ENCODE measurements at regions not wholly inside any gene's neighbourhood (a gene's known extent, or its start where the extent isn't known, plus 50 kb on each side); places are given as distances from the start of the nearest gene placed in this dataset.
A peak's percentile ranks its signal among the peaks of the same experiment; 100 is the strongest.

DNA sequence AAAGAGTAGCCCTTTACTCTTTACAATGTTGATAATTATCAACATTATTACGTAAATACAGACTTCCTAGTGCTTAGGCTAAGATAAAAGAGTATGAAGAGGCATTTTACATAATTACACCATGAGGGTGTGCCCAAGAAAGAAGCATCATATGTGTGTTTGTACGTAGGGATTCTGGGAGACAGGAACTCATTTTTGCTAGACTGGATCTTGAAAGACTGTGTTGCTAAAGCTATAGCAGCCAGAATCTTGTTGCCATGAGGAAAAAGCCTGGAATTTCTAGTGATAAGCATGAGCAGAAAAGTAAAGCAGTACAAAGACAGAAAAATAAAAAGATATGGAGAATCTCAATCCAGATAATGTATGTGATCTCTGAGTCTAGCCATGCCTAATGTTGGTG is 72.1 kb downstream of the JRKL start:
- Histone ChIP-seq H3K36me3 (replicated peaks; ENCODE audit: low read depth, low read length) (no peaks in the 10 kb centered on the region), H3K4me2 (ENCODE audit: low read length) (no peak overlapping the region), H3K4me1 (ENCODE audit: low read length) (0 out of 2 replicates have a peak, but pooled peaks cover 3% of the 10 kb centered on the region), H3K4me3 (ENCODE audit: low read length) (no peak overlapping the region), H3K79me2 (ENCODE audit: low read length) (no peaks in the 10 kb centered on the region), H4K20me1 (ENCODE audit: insufficient read depth, low read length) (no peaks in the 10 kb centered on the region), H2AFZ (ENCODE audit: low read depth, low read length) (0 out of 2 replicates have a peak overlapping the region, but pooled peaks have one; percentile 21), H3K9me3 (ENCODE audit: insufficient read depth, low read length) (no peaks in the 10 kb centered on the region), H3K27ac (ENCODE audit: low read length) (no peak overlapping the region), H3K27me3 (ENCODE audit: low read depth, low read length) (no peaks in the 10 kb centered on the region), H3K9ac (ENCODE audit: low read length) (no peak overlapping the region)
- TF ChIP-seq, protein P1, sequence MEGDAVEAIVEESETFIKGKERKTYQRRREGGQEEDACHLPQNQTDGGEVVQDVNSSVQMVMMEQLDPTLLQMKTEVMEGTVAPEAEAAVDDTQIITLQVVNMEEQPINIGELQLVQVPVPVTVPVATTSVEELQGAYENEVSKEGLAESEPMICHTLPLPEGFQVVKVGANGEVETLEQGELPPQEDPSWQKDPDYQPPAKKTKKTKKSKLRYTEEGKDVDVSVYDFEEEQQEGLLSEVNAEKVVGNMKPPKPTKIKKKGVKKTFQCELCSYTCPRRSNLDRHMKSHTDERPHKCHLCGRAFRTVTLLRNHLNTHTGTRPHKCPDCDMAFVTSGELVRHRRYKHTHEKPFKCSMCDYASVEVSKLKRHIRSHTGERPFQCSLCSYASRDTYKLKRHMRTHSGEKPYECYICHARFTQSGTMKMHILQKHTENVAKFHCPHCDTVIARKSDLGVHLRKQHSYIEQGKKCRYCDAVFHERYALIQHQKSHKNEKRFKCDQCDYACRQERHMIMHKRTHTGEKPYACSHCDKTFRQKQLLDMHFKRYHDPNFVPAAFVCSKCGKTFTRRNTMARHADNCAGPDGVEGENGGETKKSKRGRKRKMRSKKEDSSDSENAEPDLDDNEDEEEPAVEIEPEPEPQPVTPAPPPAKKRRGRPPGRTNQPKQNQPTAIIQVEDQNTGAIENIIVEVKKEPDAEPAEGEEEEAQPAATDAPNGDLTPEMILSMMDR (IDR thresholded peaks at IDR 0.05; ENCODE audit: low read depth, low read length): no peak
- TF ChIP-seq EZH2phosphoT487 (IDR thresholded peaks at IDR 0.05; ENCODE audit: low read depth): no peak

DNA sequence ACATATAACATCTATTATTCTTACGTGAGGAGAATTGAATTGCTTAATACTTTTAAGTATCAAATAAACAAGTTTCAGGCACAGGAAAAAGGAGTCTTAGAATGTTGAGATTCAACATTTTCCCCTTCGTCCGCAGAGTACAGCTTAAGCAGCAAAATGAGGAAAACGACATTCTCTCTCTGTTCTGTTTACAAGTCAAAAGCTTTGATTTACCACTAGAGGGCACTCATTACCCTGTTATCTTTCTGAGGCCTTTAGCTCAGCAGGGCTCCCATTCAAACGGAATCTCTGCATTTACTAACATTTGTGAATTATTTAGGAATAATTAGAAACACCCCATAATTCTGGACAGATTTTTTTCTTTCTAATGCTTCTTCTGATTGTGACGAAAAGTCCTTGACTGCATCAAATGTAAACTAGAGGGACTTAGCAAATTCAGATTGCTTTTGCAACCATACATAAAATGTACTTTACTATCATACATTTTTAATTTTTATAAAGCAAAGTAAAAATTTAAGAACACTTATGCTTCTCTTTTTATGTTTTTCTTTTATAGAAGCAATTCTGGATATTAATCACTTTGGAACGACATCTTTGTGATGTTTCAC is 75.0 kb downstream of the JRKL start:
- peak overlapping the region; percentile 44; the same call in 1 of the 2 replicates for H3K9ac ChIP-seq (ENCODE audit: low read length)
- H3K9me3 ChIP-seq (ENCODE audit: insufficient read depth, low read length): no peaks in the 10 kb centered on the region
- no peak overlapping the region for H2AFZ ChIP-seq (ENCODE audit: low read depth, low read length)
- H3K27ac ChIP-seq (ENCODE audit: low read length): no peak overlapping the region
- H3K79me2 ChIP-seq (ENCODE audit: low read length): no peaks in the 10 kb centered on the region
- 0 out of 2 replicates have a peak, but pooled peaks cover 3% of the 10 kb centered on the region for H3K4me1 ChIP-seq (ENCODE audit: low read length)
- peak overlapping the region; percentile 76 for H3K4me3 ChIP-seq (ENCODE audit: low read length)
- TF ChIP-seq, protein P1 (IDR thresholded peaks at IDR 0.05; ENCODE audit: low read depth, low read length): peak; percentile 68
- no peak for TF ChIP-seq EZH2phosphoT487 (IDR thresholded peaks at IDR 0.05; ENCODE audit: low read depth)
- H3K4me2 ChIP-seq (ENCODE audit: low read length): peak overlapping the region; percentile 70
- no peaks in the 10 kb centered on the region for H4K20me1 ChIP-seq (ENCODE audit: insufficient read depth, low read length)
- H3K36me3 ChIP-seq (replicated peaks; ENCODE audit: low read depth, low read length): no peaks in the 10 kb centered on the region
- H3K27me3 ChIP-seq (ENCODE audit: low read depth, low read length): no peaks in the 10 kb centered on the region

DNA sequence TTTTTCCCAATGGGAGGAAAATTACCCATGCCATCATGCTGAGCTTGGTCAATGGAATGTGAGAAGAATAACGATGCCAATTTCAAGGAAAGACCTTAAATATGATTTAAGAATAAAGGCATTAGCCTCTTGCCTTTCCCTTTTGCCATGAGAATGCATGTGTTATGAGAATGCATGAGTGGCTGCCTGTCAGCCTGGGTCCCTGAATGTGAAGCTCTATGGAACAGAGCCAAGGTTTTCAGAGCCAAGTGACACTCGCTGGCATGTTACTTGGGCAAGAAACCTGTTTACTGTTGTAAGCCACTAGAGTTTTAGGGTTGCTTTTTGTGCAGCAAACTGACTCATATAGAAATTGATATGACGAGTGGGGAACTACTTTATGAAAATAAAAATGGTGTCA is 75.7 kb downstream of the JRKL start:
- Histone ChIP-seq H2AFZ (ENCODE audit: low read depth, low read length) (no peak overlapping the region), H3K9me3 (ENCODE audit: insufficient read depth, low read length) (no peaks in the 10 kb centered on the region), H3K27me3 (ENCODE audit: low read depth, low read length) (no peaks in the 10 kb centered on the region), H3K4me2 (ENCODE audit: low read length) (no peak overlapping the region), H3K27ac (ENCODE audit: low read length) (no peak overlapping the region), H3K36me3 (replicated peaks; ENCODE audit: low read depth, low read length) (no peaks in the 10 kb centered on the region), H3K9ac (ENCODE audit: low read length) (no peak overlapping the region), H3K79me2 (ENCODE audit: low read length) (no peaks in the 10 kb centered on the region), H4K20me1 (ENCODE audit: insufficient read depth, low read length) (no peaks in the 10 kb centered on the region), H3K4me1 (ENCODE audit: low read length) (0 out of 2 replicates have a peak, but pooled peaks cover 3% of the 10 kb centered on the region), H3K4me3 (ENCODE audit: low read length) (no peak overlapping the region)
- TF ChIP-seq EZH2phosphoT487 (IDR thresholded peaks at IDR 0.05; ENCODE audit: low read depth): no peak
- TF ChIP-seq, protein P1 (IDR thresholded peaks at IDR 0.05; ENCODE audit: low read depth, low read length): no peak

DNA sequence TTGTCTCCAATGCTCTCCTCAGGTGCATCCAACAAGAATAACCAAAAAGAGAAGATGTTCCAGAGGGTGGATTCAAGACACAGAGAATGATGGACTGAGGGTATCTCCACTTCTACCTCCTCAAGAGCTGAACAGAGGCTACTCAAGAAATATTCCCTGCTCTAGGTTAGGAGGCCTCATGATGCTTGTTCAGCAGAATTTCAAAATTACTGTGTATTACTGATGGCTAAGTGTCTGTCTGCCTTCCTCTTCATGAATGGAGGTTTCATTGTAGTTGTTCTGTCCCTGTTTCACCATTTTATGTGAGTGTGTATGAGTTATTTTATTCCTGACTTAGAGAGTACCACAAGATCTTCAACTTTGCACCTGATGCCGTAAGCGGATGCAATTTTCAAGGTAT is 76.8 kb downstream of the JRKL start:
- no peaks in the 10 kb centered on the region for H3K9me3 ChIP-seq (ENCODE audit: insufficient read depth, low read length)
- H3K4me2 ChIP-seq (ENCODE audit: low read length): no peak overlapping the region
- H3K4me1 ChIP-seq (ENCODE audit: low read length): 0 out of 2 replicates have a peak, but pooled peaks cover 3% of the 10 kb centered on the region
- H3K9ac ChIP-seq (ENCODE audit: low read length): no peak overlapping the region
- H2AFZ ChIP-seq (ENCODE audit: low read depth, low read length): no peak overlapping the region
- no peaks in the 10 kb centered on the region for H3K79me2 ChIP-seq (ENCODE audit: low read length)
- no peak overlapping the region for H3K4me3 ChIP-seq (ENCODE audit: low read length)
- TF ChIP-seq, protein P1 (IDR thresholded peaks at IDR 0.05; ENCODE audit: low read depth, low read length): no peak
- no peak for TF ChIP-seq EZH2phosphoT487 (IDR thresholded peaks at IDR 0.05; ENCODE audit: low read depth)
- no peaks in the 10 kb centered on the region for H3K36me3 ChIP-seq (replicated peaks; ENCODE audit: low read depth, low read length)
- no peaks in the 10 kb centered on the region for H3K27me3 ChIP-seq (ENCODE audit: low read depth, low read length)
- no peak overlapping the region for H3K27ac ChIP-seq (ENCODE audit: low read length)
- H4K20me1 ChIP-seq (ENCODE audit: insufficient read depth, low read length): no peaks in the 10 kb centered on the region

All from OCI-LY3 (cell line).